Stimulated activated CD4-positive, alpha-beta T cell treated with anti-CD3 and anti-CD28 coated beads, Interleukin-15, amount 100 ng/mL, for 1 hour (primary cell): ENCODE measurements at regions not wholly inside any gene's neighbourhood (a gene's known extent, or its start where the extent isn't known, plus 50 kb on each side); places are given as distances from the start of the nearest gene placed in this dataset.
"Not testable (repeated sequence)": the region's sequence is repeated elsewhere in the genome, so short reads cannot be mapped to it uniquely, and the experiment has no call there.

Source experiments
- DNase-seq, 2 donors: peaks; one replicate each; pipeline ENCODE4 v3.0.0-alpha.2; 2020; ENCODE audit warnings: low read depth in 1 of 2, low spot score in 1 of 2

GRCh38 chr14:22344209-22344608 is 244.8 kb downstream of the DAD1 start:
- DNase-seq, result not testable (repeated sequence)

GRCh38 chr14:22341049-22341448 is 248.0 kb downstream of the DAD1 start:
- DNase-seq, result no peak

DNA sequence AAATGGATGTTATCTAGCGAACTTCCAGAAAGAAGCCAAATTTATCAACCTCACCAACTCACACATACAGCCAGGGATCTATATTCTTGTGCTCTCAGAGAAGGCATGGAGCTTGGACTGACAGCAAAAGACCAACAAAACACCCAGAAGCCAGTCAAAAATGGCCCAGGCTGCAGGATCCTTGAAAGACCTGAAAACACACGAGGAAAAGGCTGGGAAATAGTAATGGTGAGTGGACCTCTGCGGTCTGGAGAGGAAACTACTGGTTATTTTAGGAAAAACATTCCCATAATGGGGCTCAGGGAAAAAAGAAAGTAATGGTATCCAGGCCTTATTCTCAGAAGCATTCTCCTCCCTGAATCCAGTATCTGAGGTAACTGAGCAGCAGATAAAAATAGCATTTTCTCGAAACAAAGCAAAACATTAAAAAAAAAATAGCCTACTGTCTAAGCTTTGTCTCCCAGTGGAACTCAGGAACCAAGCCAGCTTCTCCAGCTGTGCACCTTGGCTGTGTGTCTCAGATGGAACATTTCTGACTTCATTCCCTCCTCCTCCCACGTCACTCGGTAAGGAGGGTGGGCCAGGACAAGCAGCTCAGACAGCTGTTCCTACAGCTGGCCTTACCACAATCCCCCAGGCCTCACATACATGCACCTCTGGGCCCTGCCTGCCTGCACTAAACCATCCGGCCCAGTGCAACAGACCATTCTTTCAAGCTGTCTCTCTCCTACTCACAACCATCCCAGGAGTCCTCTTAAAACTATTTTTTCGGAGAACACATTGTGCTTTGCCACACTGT is 249.9 kb downstream of the DAD1 start:
- DNase-seq, result no peak

- no peak for DNase-seq
Observed at GRCh38 chr14:22338381-22338780, 250.6 kb downstream of the DAD1 start.

DNA sequence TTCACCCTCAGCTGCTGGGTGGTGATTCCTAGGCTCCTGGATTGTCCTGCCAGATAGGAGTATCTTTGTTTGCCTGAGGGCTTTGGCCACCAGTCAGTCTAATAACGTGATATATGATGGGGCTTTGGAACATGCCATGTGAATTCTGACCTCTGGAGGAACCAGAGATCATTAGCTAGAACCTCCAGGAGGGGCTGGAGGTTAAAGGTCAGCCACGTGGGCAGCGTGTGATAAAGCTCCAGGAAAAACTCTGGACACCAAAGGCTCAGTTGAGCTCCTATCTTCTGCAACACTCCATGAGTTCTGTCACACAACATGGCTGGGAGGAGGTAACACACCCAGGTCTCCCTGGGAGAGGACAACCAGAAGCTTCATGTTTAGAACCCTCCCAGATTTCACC is 251.1 kb downstream of the DAD1 start:
- DNase-seq, result no peak

GRCh38 chr14:22337521-22337920 is 251.5 kb downstream of the DAD1 start:
- no peak for DNase-seq

- DNase-seq, result no peak
Observed at GRCh38 chr14:22336031-22336430, 253.0 kb downstream of the DAD1 start.

- no peak for DNase-seq
Observed at GRCh38 chr14:22334627-22335026, 254.4 kb downstream of the DAD1 start.

- no peak for DNase-seq
Observed at GRCh38 chr14:22334275-22334577, 254.8 kb downstream of the DAD1 start.

GRCh38 chr14:22333422-22334274 is 255.4 kb downstream of the DAD1 start:
- no peak for DNase-seq

DNA sequence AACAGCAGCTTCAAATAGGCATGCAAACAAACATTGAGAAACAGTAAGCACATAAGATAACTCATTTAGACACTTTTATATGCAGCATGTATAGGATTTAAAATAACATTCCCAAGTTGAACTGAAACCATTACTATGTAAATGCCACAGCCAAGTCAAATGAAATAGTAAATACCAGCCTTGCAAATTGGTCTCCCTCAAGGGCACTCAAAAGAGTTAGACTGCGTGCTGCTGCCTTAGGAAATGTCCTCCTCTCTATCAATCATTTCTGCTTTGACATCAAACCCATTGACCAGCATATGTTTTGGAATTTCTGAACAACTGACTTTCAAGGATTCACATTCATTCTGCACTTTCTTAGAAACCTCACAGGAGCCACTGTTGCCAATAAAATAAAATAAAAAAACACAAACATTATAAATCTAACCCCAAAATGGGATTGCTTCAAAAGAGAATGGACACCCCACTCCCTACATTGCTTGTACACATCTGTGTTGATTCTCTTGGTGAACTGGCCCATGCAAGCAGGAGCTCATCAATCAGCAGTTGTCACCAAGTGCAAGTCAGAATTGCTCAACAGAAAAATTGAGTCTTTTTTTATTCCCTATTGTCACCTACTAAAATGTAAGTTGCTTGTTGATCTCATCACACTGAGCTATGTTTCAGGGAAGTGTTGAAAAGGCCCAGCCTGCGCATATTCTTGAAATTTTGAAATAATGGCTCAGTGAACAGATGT is 256.2 kb downstream of the DAD1 start:
- no peak for DNase-seq

DNA sequence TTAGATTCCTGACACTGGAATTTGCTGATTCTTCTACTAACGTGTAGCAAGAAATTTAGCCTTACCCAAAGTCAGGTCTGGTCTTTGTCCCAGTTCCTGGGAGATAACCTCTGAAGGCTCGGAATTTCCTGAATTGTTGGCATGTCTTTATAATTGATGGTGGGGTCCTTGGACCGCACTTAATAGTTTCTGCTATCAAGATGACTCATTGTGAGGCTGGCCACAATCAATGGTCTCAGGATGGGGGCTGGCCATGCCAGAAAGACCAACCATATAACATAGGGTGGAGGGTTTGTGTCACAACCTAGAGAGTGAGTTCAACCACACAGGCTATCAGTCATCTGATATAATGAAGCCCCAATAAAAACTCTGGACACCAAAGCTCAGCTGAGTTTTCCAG is 259.7 kb downstream of the DAD1 start:
- DNase-seq, result no peak

DNA sequence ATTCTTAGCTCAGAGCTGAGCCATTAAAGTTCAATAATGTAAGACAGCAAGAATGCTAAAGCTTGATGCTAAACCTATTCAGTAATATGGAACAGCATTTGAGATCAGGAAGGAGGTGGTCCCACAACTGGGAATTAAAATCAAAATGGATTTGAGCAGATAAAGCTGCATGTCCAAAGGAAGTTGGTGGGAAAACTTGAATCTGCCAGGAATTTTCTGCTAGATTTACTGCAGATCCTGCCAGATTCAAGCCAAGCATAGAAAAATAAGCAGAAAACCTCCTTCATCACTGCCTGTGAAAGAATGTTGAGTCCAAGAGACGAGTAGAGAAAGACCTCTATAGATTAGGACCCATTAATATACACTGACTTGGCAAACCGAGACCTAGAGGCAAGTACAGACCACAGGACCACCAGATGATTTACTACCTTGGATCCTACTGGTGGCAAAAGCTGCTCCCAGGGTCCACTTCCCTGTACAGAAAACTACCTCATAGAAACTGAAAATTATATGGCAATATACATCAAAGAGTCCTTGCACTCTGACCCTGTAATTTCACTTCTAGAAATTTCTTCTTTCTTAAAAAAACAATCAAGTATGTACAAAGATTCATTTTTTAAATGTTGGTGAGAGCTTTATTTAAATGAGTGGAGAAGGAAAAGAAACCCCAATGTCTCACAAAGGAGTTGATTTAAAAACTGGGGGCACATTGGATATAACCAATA is 263.2 kb downstream of the DAD1 start:
- DNase-seq, result no peak

GRCh38 chr14:22320362-22320750 is 268.7 kb downstream of the DAD1 start:
- DNase-seq, result no peak

DNA sequence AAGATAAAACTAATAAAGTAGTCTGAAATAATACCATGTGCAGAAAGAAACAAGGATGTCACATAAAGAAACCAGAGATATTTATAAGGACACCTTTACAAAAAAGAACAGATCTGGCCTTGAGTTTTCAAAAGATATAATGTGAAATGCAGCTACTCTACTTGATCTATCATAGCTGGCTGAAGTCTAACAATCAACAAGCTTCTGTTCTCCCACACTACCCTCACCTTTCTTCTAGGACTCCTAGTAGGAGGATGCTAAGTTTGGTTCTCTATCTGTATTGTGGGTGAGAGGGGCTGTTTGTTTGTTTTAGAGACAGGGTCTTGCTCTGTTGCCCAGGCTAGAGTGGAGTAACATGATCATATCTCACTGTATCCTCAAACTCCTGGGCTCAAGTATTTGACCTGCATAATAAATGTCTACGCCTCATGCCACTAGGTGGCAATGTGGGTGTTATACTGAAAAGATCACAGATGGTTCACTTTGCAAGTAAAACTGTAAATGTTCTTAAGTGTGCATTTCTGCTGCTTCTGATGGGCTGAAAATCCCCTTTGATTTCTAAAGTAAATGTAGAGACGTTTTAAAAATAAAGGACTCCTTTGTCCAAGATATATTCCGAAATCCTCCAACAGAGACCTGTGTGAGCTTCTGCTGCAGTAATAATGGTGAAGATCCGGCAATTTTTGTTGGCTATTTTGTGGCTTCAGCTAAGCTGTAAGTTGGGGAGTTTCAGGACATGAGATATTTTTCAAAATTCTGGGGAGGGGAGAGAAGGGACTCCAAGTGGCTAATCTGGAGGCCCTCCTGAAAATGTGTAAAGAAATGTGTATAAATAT is 269.3 kb downstream of the DAD1 start:
- DNase-seq, result no peak

DNA sequence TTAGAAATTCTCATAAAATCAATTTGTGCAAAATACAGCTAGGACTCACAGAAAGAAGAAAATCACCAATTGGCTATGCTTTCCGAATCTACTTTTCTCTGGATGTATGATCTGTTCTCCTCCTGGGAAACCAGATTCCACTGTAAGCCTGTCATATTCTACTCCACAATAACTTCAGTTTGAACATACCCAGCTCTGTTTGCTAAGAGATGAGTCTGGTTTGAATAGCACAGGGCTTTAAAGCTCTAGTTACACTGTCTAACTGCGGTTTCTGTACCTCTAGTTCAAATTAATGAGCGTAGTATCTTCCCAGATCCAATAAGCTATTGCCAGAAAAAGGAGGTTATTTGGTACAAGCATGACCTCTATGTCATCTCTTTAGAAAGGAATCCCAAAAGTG is 270.1 kb downstream of the DAD1 start:
- DNase-seq, result no peak

DNA sequence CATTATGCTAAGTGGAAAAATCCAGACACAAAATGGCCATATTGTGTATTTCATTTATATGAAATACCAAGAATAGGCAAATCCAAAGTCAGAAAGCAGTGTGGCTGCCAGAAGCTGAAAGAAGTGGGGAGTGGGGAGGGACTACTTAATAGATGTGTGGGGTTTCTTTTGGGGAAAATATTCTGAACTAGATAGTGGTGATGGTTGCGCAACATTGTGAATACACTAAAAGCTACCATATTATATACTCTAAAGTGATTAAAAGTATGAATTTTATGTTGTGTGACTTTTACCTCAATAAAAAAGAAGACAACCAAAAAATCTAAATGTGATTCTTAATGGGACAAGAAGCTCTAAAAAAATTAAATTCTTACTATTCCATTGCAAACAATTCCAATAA is 272.6 kb downstream of the DAD1 start:
- no peak for DNase-seq

DNA sequence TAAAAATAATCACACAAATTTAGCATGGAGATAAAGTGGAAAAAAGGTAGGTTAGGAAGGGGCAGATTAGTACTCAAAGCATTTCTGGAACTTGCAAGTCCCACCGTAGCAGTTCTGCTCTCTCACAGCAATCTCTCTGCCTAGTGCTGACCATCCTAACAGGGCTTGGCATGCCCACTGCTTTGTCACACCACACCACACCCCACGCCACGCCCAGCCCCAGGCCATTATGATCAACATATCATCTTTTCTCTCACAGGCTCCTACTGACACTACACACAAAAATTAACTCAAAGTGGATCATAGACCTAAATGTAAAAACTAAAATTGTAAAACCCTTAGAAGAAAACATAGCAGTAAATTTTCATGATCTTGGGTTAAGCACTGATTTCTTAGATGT is 273.7 kb downstream of the DAD1 start:
- no peak for DNase-seq

- no peak for DNase-seq
Observed at GRCh38 chr14:22314183-22314820, 274.7 kb downstream of the DAD1 start.
